ENCODE measurements at regions not wholly inside any gene's neighbourhood (a gene's known extent, or its start where the extent isn't known, plus 50 kb on each side); places are given as distances from the start of the nearest gene placed in this dataset.

- TF ChIP-seq CTCF (conservative IDR thresholded peaks at IDR 0.05; ENCODE audit: low read depth, low read length) (no peak), EZH2 (IDR thresholded peaks at IDR 0.05; ENCODE audit: borderline replicate concordance, low read depth, low read length, poor library complexity, severe bottlenecking) (no peak)
Measured at GRCh38 chr9:129556491-129557191, 64.3 kb downstream of the C9orf50 start.
